CD4-positive, alpha-beta T cell (primary cell): ENCODE measurements at regions not wholly inside any gene's neighbourhood (a gene's known extent, or its start where the extent isn't known, plus 50 kb on each side); places are given as distances from the start of the nearest gene placed in this dataset.

Source experiments
- ATAC-seq: fragments of 200-7000 bp; cut with Tn5 transposase; one replicate; pipeline ENCODE4 v1.10.0; 2022; ENCODE audit warnings: mild to moderate bottlenecking; ENCODE audit not compliant: poor library complexity
- CTCF ChIA-PET: fragments of 350-600 bp; sonication (Branson Sonifier 250); formaldehyde crosslinking; loops from one replicate; lab custom pipeline; 2021; ENCODE audit warnings: antibody characterized with exemption, inconsistent platforms; lab: Charles Lee
- POLR2A ChIA-PET: fragments of 350-600 bp; sonication (Branson Sonifier 250); formaldehyde crosslinking; loops from one replicate; lab custom pipeline; 2021; ENCODE audit warnings: antibody characterized with exemption, inconsistent platforms; lab: Charles Lee
- DNase-seq, 14 experiments: peaks; one replicate each; pipeline ENCODE4 v3.0.0-alpha.2; 2013 to 2020; ENCODE audit warnings: mixed read lengths in 2 of 14
- H3K27ac ChIP-seq, 2 donors: one replicate each; pipeline versions ENCODE4 v1.5.1 to v1.7.0; 2013; ENCODE audit warnings: low read length in 2 of 2, low read depth in 1 of 2, mild to moderate bottlenecking in 1 of 2
- H3K27me3 ChIP-seq, 2 experiments: 1 replicate in 1 of 2; 2 replicates in 1 of 2; pipeline versions ENCODE4 v1.6.1 to v1.7.0; 2013; ENCODE audit warnings: low read length in 2 of 2, control low read depth in 1 of 2, mild to moderate bottlenecking in 1 of 2, moderate library complexity in 1 of 2; ENCODE audit not compliant: insufficient read depth in 2 of 2, control insufficient read depth in 1 of 2
- H3K36me3 ChIP-seq: one replicate; pipeline ENCODE4 v1.6.1; 2013; ENCODE audit warnings: low read length, control low read depth; ENCODE audit not compliant: insufficient read depth
- H3K4me1 ChIP-seq: one replicate; pipeline ENCODE4 v1.6.1; 2013; ENCODE audit warnings: low read length, control low read depth; ENCODE audit not compliant: insufficient read depth
- H3K4me3 ChIP-seq: one replicate; pipeline ENCODE4 v1.5.1; 2013; ENCODE audit warnings: mild to moderate bottlenecking, low read length, moderate library complexity
- H3K9me3 ChIP-seq, 2 experiments: 1 replicate in 1 of 2; 2 replicates in 1 of 2; pipeline versions ENCODE4 v1.6.1 to v1.7.0; 2013; ENCODE audit warnings: low read length in 2 of 2, mild to moderate bottlenecking in 2 of 2, control low read depth in 1 of 2, moderate library complexity in 1 of 2; ENCODE audit not compliant: control insufficient read depth in 1 of 2, insufficient read depth in 1 of 2
- H3K27ac Mint-ChIP-seq: one replicate; pipeline ENCODE4 v1.8.0; 2020; ENCODE audit warnings: mixed read lengths
- H3K27me3 Mint-ChIP-seq: one replicate; pipeline ENCODE4 v1.8.0; 2021; ENCODE audit warnings: mixed read lengths
- H3K36me3 Mint-ChIP-seq: one replicate; pipeline ENCODE4 v1.8.0; 2021; ENCODE audit warnings: low read depth, mixed read lengths
- H3K4me1 Mint-ChIP-seq: one replicate; pipeline ENCODE4 v1.8.0; 2021; ENCODE audit warnings: low read depth, mixed read lengths
- H3K4me3 Mint-ChIP-seq: one replicate; pipeline ENCODE4 v1.8.0; 2020; ENCODE audit warnings: mild to moderate bottlenecking, mixed read lengths
- H3K9me3 Mint-ChIP-seq: one replicate; pipeline ENCODE4 v1.8.0; 2020; ENCODE audit warnings: mixed read lengths
- CTCF ChIP-seq: fragments of 200-600 bp; IDR thresholded peaks from one replicate; pipeline ENCODE4 v1.8.0; 2022; ENCODE audit warnings: antibody characterized with exemption, mild to moderate bottlenecking
- intact Hi-C, 2 experiments: fragments of 100-400 bp; cut with DNase I in 1 of 2; cut with micrococcal nuclease in 1 of 2; formaldehyde crosslinking; loops; one replicate each; pipeline versions ENCODE4 v1.15.1 to v1.9.0; 2023 to 2025; cut with DNase I, micrococcal nuclease

- H3K4me3 Mint-ChIP-seq = no peak overlapping the region
- H3K27me3 Mint-ChIP-seq = peaks cover 16% of the 10 kb centered on the region
- DNase-seq (no peak), ATAC-seq (no peak)
- POLR2A ChIA-PET = no interaction called here
- Histone ChIP-seq H3K9me3 (no peaks in the 10 kb centered on the region), H3K4me3 (no peak overlapping the region), H3K4me1 (no peaks in the 10 kb centered on the region), H3K27ac (no peak overlapping the region), H3K27me3 (no peaks in the 10 kb centered on the region), H3K36me3 (no peaks in the 10 kb centered on the region)
- H3K9me3 Mint-ChIP-seq = no peaks in the 10 kb centered on the region
- H3K4me1 Mint-ChIP-seq = no peaks in the 10 kb centered on the region
- no peaks in the 10 kb centered on the region for H3K36me3 Mint-ChIP-seq
- intact Hi-C loops = no loop called here
- H3K27ac Mint-ChIP-seq = no peak overlapping the region
- CTCF ChIA-PET = no interaction called here
- TF ChIP-seq CTCF = no peak
Observed at GRCh38 chr2:41678639-41679038, 369.2 kb upstream of the PKDCC start.

- no peak overlapping the region for H3K4me3 ChIP-seq
- peaks cover 0 to 4% of the 10 kb centered on the region in 2 experiments for H3K27me3 ChIP-seq
- Mint-ChIP-seq H3K36me3 (no peaks in the 10 kb centered on the region), H3K27me3 (peaks cover 22% of the 10 kb centered on the region), H3K9me3 (no peaks in the 10 kb centered on the region), H3K4me3 (no peak overlapping the region), H3K27ac (no peak overlapping the region), H3K4me1 (no peaks in the 10 kb centered on the region)
- ChIA-PET POLR2A (no interaction called here), CTCF (no interaction called here)
- no peak for TF ChIP-seq CTCF
- no peak overlapping the region for H3K27ac ChIP-seq
- DNase-seq (no peak), ATAC-seq (no peak)
- intact Hi-C loops = no loop called here
- H3K36me3 ChIP-seq = no peaks in the 10 kb centered on the region
- peaks cover 0 to 3% of the 10 kb centered on the region in 2 experiments for H3K9me3 ChIP-seq
- H3K4me1 ChIP-seq = no peaks in the 10 kb centered on the region
Observed at GRCh38 chr2:41686156-41686555, 361.7 kb upstream of the PKDCC start.

GRCh38 chr2:41691561-41691960 is 356.3 kb upstream of the PKDCC start:
- no peak for TF ChIP-seq CTCF
- no peaks in the 10 kb centered on the region for H3K9me3 Mint-ChIP-seq
- Histone ChIP-seq H3K4me3 (no peak overlapping the region), H3K27me3 (peaks cover 0 to 4% of the 10 kb centered on the region in 2 experiments), H3K27ac (no peak overlapping the region), H3K4me1 (no peaks in the 10 kb centered on the region), H3K9me3 (no peaks in the 10 kb centered on the region), H3K36me3 (no peaks in the 10 kb centered on the region)
- no peak overlapping the region for H3K4me3 Mint-ChIP-seq
- no peaks in the 10 kb centered on the region for H3K27me3 Mint-ChIP-seq
- H3K27ac Mint-ChIP-seq = no peak overlapping the region
- no peaks in the 10 kb centered on the region for H3K4me1 Mint-ChIP-seq
- intact Hi-C loops = no loop called here
- H3K36me3 Mint-ChIP-seq = no peaks in the 10 kb centered on the region
- POLR2A ChIA-PET = no interaction called here
- ATAC-seq (no peak), DNase-seq (no peak)
- CTCF ChIA-PET = no interaction called here
